Adrenal gland (tissue), 9 donors: ENCODE measurements at regions not wholly inside any gene's neighbourhood (a gene's known extent, or its start where the extent isn't known, plus 50 kb on each side); places are given as distances from the start of the nearest gene placed in this dataset.

Experiments used
- DNase-seq, 7 donors: peaks; one replicate each; pipeline ENCODE4 v3.0.0-alpha.2; 2019 to 2020
- H3K27ac ChIP-seq, 5 donors: fragments of 200-600 bp; sonication (generic) in 4 of 5; 1 replicate in 3 of 5; 2 replicates in 2 of 5; pipeline versions ENCODE4 v1.5.1 to v1.8.0; 2016 to 2020; ENCODE audit warnings: mild to moderate bottlenecking in 1 of 5
- H3K27me3 ChIP-seq: fragments of 200-600 bp; 2 replicates; pipeline ENCODE4 v1.8.0; 2021
- H3K36me3 ChIP-seq, 2 donors: fragments of 200-600 bp; replicated peaks in 1 of 2; 1 replicate in 1 of 2; 2 replicates in 1 of 2; pipeline versions ENCODE4 v1.5.1 to v1.8.0; 2018 to 2022
- H3K4me1 ChIP-seq, 2 donors: fragments of 200-600 bp; replicated peaks in 1 of 2; 1 replicate in 1 of 2; 2 replicates in 1 of 2; pipeline versions ENCODE4 v1.5.1 to v1.8.0; 2018 to 2021
- H3K4me3 ChIP-seq, 4 donors: fragments of 200-600 bp; sonication (generic) in 3 of 4; one replicate each; pipeline ENCODE4 v1.5.1; 2016 to 2018
- H3K9me3 ChIP-seq, 3 donors: fragments of 200-600 bp; sonication (generic) in 1 of 3; replicated peaks in 1 of 3; 1 replicate in 2 of 3; 2 replicates in 1 of 3; pipeline versions ENCODE4 v1.5.1 to v1.8.0; 2016 to 2021
- POLR2A ChIP-seq, 2 donors: fragments of 450-650 bp; IDR thresholded peaks; one replicate each; pipeline ENCODE4 v1.6.1; 2017; ENCODE audit warnings: antibody characterized with exemption in 2 of 2, mild to moderate bottlenecking in 2 of 2, moderate library complexity in 1 of 2
- WGBS, 4 donors: extraction: QIAGEN DNeasy Blood & Tissue Kit in 2 of 4; methylation state at CpG; one replicate each; pipeline versions ENCODE4 v1.1.5 to v1.1.7; 2013 to 2017; 5-methylcytosine and 5-hydroxymethylcytosine counted together
- intact Hi-C, 2 donors: fragments of 100-400 bp; cut with DNase I; formaldehyde crosslinking; loops; one replicate each; pipeline versions ENCODE4 v1.14.1 to v1.15.0; 2022 to 2023
- TF ChIP-seq, protein P1 (sequence below), 6 experiments: fragments of 450-650 bp in 4 of 6; fragments of 200-600 bp in 2 of 6; sonication (generic) in 1 of 6; IDR thresholded peaks; 1 replicate in 5 of 6; 2 replicates in 1 of 6; pipeline versions ENCODE4 v1.5.1 to v1.8.0; 2016 to 2021; ENCODE audit warnings: antibody characterized with exemption in 6 of 6, mild to moderate bottlenecking in 2 of 6, moderate library complexity in 1 of 6
- donor health status: healthy with polysubstance abuse.
- donor health status: Bipolar disorder and iron deficiency.
- donor health status: DM: yes; HTN: yes; CAD: no.
- donor health status: DM: no; HTN: no; CAD: no.
- donor health status: DM: no; HTN: no; CAD: no.

DNA sequence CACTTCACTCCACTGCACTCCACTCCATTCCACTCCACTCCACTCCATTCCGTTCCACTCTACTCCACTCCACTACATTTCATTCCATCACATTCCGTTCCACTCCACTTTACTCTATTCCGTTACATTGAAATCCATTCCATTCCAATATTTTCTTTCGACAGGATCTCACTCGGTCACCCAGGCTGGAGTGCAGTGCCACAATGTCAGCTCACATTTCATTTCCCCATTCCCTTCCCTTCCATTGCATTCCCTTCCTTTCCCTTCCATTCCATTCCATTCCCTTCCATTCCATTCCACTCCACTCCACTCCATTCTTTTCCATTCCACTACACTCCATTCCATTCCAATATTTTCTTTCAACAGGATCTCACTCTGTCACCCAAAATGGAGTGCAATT, 1407.6 kb upstream of the USP9Y start:
- H3K4me1 ChIP-seq, result no peaks in the 10 kb centered on the region
- H3K27me3 ChIP-seq, result no peaks in the 10 kb centered on the region
- H3K36me3 ChIP-seq, result no peaks in the 10 kb centered on the region
- no peak for DNase-seq
- H3K4me3 ChIP-seq, result no peak overlapping the region
- WGBS, 4 donors, result 39 to 49% (median 46%) methylated on average over 5 of the region's 5 CpGs
- TF ChIP-seq, protein P1, sequence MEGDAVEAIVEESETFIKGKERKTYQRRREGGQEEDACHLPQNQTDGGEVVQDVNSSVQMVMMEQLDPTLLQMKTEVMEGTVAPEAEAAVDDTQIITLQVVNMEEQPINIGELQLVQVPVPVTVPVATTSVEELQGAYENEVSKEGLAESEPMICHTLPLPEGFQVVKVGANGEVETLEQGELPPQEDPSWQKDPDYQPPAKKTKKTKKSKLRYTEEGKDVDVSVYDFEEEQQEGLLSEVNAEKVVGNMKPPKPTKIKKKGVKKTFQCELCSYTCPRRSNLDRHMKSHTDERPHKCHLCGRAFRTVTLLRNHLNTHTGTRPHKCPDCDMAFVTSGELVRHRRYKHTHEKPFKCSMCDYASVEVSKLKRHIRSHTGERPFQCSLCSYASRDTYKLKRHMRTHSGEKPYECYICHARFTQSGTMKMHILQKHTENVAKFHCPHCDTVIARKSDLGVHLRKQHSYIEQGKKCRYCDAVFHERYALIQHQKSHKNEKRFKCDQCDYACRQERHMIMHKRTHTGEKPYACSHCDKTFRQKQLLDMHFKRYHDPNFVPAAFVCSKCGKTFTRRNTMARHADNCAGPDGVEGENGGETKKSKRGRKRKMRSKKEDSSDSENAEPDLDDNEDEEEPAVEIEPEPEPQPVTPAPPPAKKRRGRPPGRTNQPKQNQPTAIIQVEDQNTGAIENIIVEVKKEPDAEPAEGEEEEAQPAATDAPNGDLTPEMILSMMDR (IDR thresholded peaks at IDR 0.05), result no peak
- TF ChIP-seq POLR2A (IDR thresholded peaks at IDR 0.05), result no peak
- H3K27ac ChIP-seq, result no peak overlapping the region
- H3K9me3 ChIP-seq, result no peaks in the 10 kb centered on the region
- intact Hi-C loops, result no loop called here

DNA sequence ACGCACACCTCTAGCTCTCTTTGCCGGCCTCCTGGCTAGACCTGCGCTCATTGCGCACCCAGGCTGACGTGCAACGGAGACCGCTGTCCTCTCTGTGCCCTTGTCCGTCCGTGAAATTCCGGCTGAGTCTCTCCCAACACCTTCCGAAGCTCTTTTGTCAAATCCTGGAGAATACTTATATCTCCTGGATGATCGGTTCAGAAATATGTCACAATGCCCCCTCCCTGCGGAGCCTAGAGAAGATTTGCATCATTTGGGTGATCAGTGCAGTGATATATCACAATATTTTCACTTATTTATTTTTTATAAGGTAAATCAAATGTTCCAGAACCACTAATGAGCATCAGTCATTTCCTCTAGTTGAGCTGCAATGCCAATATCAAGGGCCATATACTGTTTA, 1366.9 kb upstream of the USP9Y start:
- WGBS, 4 donors, result 56 to 71% (median 61%) methylated on average over 13 of the region's 13 CpGs
- TF ChIP-seq, protein P1 (IDR thresholded peaks at IDR 0.05), result no peak
- TF ChIP-seq POLR2A (IDR thresholded peaks at IDR 0.05), result no peak
- intact Hi-C loops, result no loop called here
- no peaks in the 10 kb centered on the region for H3K27me3 ChIP-seq
- no peaks in the 10 kb centered on the region for H3K4me1 ChIP-seq
- H3K9me3 ChIP-seq, result no peaks in the 10 kb centered on the region
- no peak overlapping the region for H3K4me3 ChIP-seq
- no peaks in the 10 kb centered on the region for H3K36me3 ChIP-seq
- peak in 6 of 7 donors; percentile 11 to 50 (median 14) for DNase-seq
- H3K27ac ChIP-seq, result no peak overlapping the region
